BLaER1 treated with 17β-estradiol and CSF1 and Interleukin-3, amounts not matched to agents 10 nM and 100 nM (cell line): ENCODE measurements at regions not wholly inside any gene's neighbourhood (a gene's known extent, or its start where the extent isn't known, plus 50 kb on each side); places are given as distances from the start of the nearest gene placed in this dataset.

Experiments
- H3K27ac ChIP-seq, 11 experiments: shearing (Covaris generic); formaldehyde crosslinking; 2 replicates each; pipeline ENCODE4 v1.8.1; 2022
- H3K27me3 ChIP-seq, 11 experiments: shearing (Covaris generic); formaldehyde crosslinking; 2 replicates each; pipeline ENCODE4 v1.8.1; 2022
- H3K36me3 ChIP-seq, 11 experiments: shearing (Covaris generic); formaldehyde crosslinking; 2 replicates each; pipeline ENCODE4 v1.8.1; 2022
- H3K4me1 ChIP-seq, 10 experiments: shearing (Covaris generic); formaldehyde crosslinking; 2 replicates each; pipeline ENCODE4 v1.8.1; 2022
- H3K4me2 ChIP-seq, 11 experiments: shearing (Covaris generic); formaldehyde crosslinking; 2 replicates each; pipeline ENCODE4 v1.8.1; 2022
- H3K4me3 ChIP-seq, 10 experiments: shearing (Covaris generic); formaldehyde crosslinking; 2 replicates each; pipeline ENCODE4 v1.8.1; 2022
- H3K9ac ChIP-seq, 11 experiments: shearing (Covaris generic); formaldehyde crosslinking; 2 replicates each; pipeline ENCODE4 v1.8.1; 2022
- H3K9me3 ChIP-seq, 11 experiments: shearing (Covaris generic); formaldehyde crosslinking; replicated peaks in 1 of 11; 2 replicates each; pipeline ENCODE4 v1.8.1; 2022
- H4K20me1 ChIP-seq, 11 experiments: shearing (Covaris generic); formaldehyde crosslinking; 2 replicates each; pipeline ENCODE4 v1.8.1; 2022
- Cebpa-rat ChIP-seq, 11 experiments: shearing (Covaris generic); IDR thresholded peaks; 2 replicates each; pipeline ENCODE4 v1.8.1; 2022

- Histone ChIP-seq H3K9me3 (no peaks in the 10 kb centered on the region), H3K27me3 (no peaks in the 10 kb centered on the region), H3K4me2 (no peak overlapping the region), H3K9ac (no peak overlapping the region), H3K4me3 (no peak overlapping the region), H3K36me3 (no peaks in the 10 kb centered on the region), H4K20me1 (no peaks in the 10 kb centered on the region), H3K4me1 (no peaks in the 10 kb centered on the region), H3K27ac (no peak overlapping the region)
- TF ChIP-seq Cebpa-rat (IDR thresholded peaks at IDR 0.05): no peak
These were observed 518.5 kb downstream of the TLL1 start for GRCh38 chr4:166391501-166391900.

- H3K27me3 ChIP-seq: no peaks in the 10 kb centered on the region
- H3K4me2 ChIP-seq: no peak overlapping the region
- TF ChIP-seq Cebpa-rat (IDR thresholded peaks at IDR 0.05): no peak
- no peak overlapping the region for H3K27ac ChIP-seq
- no peaks in the 10 kb centered on the region for H3K36me3 ChIP-seq
- no peaks in the 10 kb centered on the region for H4K20me1 ChIP-seq
- no peaks in the 10 kb centered on the region for H3K9me3 ChIP-seq
- no peak overlapping the region for H3K9ac ChIP-seq
- H3K4me3 ChIP-seq: no peak overlapping the region
- no peaks in the 10 kb centered on the region for H3K4me1 ChIP-seq
These were observed 526.0 kb downstream of the TLL1 start for GRCh38 chr4:166399021-166399420.

- no peak overlapping the region for H3K4me3 ChIP-seq
- no peaks in the 10 kb centered on the region for H3K27me3 ChIP-seq
- no peaks in the 10 kb centered on the region for H3K9me3 ChIP-seq
- H3K4me1 ChIP-seq: no peaks in the 10 kb centered on the region
- no peaks in the 10 kb centered on the region for H3K36me3 ChIP-seq
- no peak overlapping the region for H3K9ac ChIP-seq
- no peak overlapping the region for H3K4me2 ChIP-seq
- H4K20me1 ChIP-seq: no peaks in the 10 kb centered on the region
- no peak for TF ChIP-seq Cebpa-rat (IDR thresholded peaks at IDR 0.05)
- H3K27ac ChIP-seq: no peak overlapping the region
These were observed 527.3 kb downstream of the TLL1 start for GRCh38 chr4:166400270-166400894.

GRCh38 chr4:166413356-166413755, 540.3 kb downstream of the TLL1 start:
- H4K20me1 ChIP-seq: no peaks in the 10 kb centered on the region
- no peak overlapping the region for H3K9ac ChIP-seq
- no peak overlapping the region for H3K4me3 ChIP-seq
- no peak overlapping the region for H3K27ac ChIP-seq
- no peak for TF ChIP-seq Cebpa-rat (IDR thresholded peaks at IDR 0.05)
- no peaks in the 10 kb centered on the region for H3K4me1 ChIP-seq
- no peaks in the 10 kb centered on the region for H3K36me3 ChIP-seq
- H3K4me2 ChIP-seq: no peak overlapping the region
- no peaks in the 10 kb centered on the region for H3K27me3 ChIP-seq
- no peaks in the 10 kb centered on the region for H3K9me3 ChIP-seq

GRCh38 chr4:166414431-166414830, 541.4 kb downstream of the TLL1 start:
- TF ChIP-seq Cebpa-rat (IDR thresholded peaks at IDR 0.05): no peak
- Histone ChIP-seq H3K9me3 (no peaks in the 10 kb centered on the region), H3K9ac (no peak overlapping the region), H3K36me3 (no peaks in the 10 kb centered on the region), H3K27ac (no peak overlapping the region), H4K20me1 (no peaks in the 10 kb centered on the region), H3K4me1 (no peaks in the 10 kb centered on the region), H3K4me2 (no peak overlapping the region), H3K27me3 (no peaks in the 10 kb centered on the region), H3K4me3 (no peak overlapping the region)

GRCh38 chr4:166415749-166416148, 542.7 kb downstream of the TLL1 start:
- no peaks in the 10 kb centered on the region for H4K20me1 ChIP-seq
- peaks cover 0 to 5% (median under 1%) of the 10 kb centered on the region in 11 experiments; a peak in 5 of 22 replicates for H3K9me3 ChIP-seq
- no peaks in the 10 kb centered on the region for H3K4me1 ChIP-seq
- no peak for TF ChIP-seq Cebpa-rat (IDR thresholded peaks at IDR 0.05)
- H3K4me3 ChIP-seq: no peak overlapping the region
- no peaks in the 10 kb centered on the region for H3K27me3 ChIP-seq
- H3K9ac ChIP-seq: no peak overlapping the region
- no peak overlapping the region for H3K4me2 ChIP-seq
- no peaks in the 10 kb centered on the region for H3K36me3 ChIP-seq
- no peak overlapping the region for H3K27ac ChIP-seq

- Histone ChIP-seq H3K4me2 (peak overlapping the region in 3 of 11 experiments; percentile 27 to 40 (median 30); a peak in 6 of 22 replicates), H3K9me3 (peaks cover 0 to 11% (median 4%) of the 10 kb centered on the region in 11 experiments; a peak in 5 of 22 replicates), H3K4me1 (peaks cover 0 to 19% (median 0%) of the 10 kb centered on the region in 10 experiments; a peak in 6 of 20 replicates), H3K4me3 (no peak overlapping the region), H3K27ac (peak overlapping the region in 3 of 11 experiments; percentile 26 to 48 (median 35); a peak in 3 of 22 replicates), H3K36me3 (no peaks in the 10 kb centered on the region), H4K20me1 (no peaks in the 10 kb centered on the region), H3K9ac (no peak overlapping the region), H3K27me3 (no peaks in the 10 kb centered on the region)
- TF ChIP-seq Cebpa-rat (IDR thresholded peaks at IDR 0.05): no peak
These were observed 548.6 kb downstream of the TLL1 start for GRCh38 chr4:166421556-166422156.

GRCh38 chr4:166422475-166422874, 549.4 kb downstream of the TLL1 start:
- H3K27ac ChIP-seq: peak overlapping the region in 1 of 11 experiments; percentile 48; a peak in 2 of 22 replicates
- H3K9me3 ChIP-seq: peaks cover 0 to 11% (median 4%) of the 10 kb centered on the region in 11 experiments; a peak in 5 of 22 replicates
- no peak for TF ChIP-seq Cebpa-rat (IDR thresholded peaks at IDR 0.05)
- H3K4me2 ChIP-seq: peak overlapping the region in 1 of 11 experiments; percentile 40; a peak in 2 of 22 replicates
- H3K4me1 ChIP-seq: peaks cover 0 to 19% (median 0%) of the 10 kb centered on the region in 10 experiments; a peak in 6 of 20 replicates
- no peak overlapping the region for H3K4me3 ChIP-seq
- H4K20me1 ChIP-seq: no peaks in the 10 kb centered on the region
- no peaks in the 10 kb centered on the region for H3K27me3 ChIP-seq
- H3K9ac ChIP-seq: no peak overlapping the region
- no peaks in the 10 kb centered on the region for H3K36me3 ChIP-seq

- no peak overlapping the region for H3K9ac ChIP-seq
- no peaks in the 10 kb centered on the region for H3K27me3 ChIP-seq
- H3K36me3 ChIP-seq: no peaks in the 10 kb centered on the region
- no peak for TF ChIP-seq Cebpa-rat (IDR thresholded peaks at IDR 0.05)
- H3K4me2 ChIP-seq: no peak overlapping the region
- peaks cover 0 to under 1% (median 0%) of the 10 kb centered on the region in 11 experiments; a peak in 2 of 22 replicates for H3K9me3 ChIP-seq
- H4K20me1 ChIP-seq: no peaks in the 10 kb centered on the region
- peaks cover 0 to 16% (median 0%) of the 10 kb centered on the region in 10 experiments; a peak in 6 of 20 replicates for H3K4me1 ChIP-seq
- no peak overlapping the region for H3K4me3 ChIP-seq
- no peak overlapping the region for H3K27ac ChIP-seq
These were observed 553.3 kb downstream of the TLL1 start for GRCh38 chr4:166426300-166426863.
